SK-N-SH (cell line): ENCODE measurements at regions not wholly inside any gene's neighbourhood (a gene's known extent, or its start where the extent isn't known, plus 50 kb on each side); places are given as distances from the start of the nearest gene placed in this dataset.

Experiments used
- CTCF ChIA-PET: fragments of 300-600, 350-600 bp; formaldehyde crosslinking; extraction: SDS; loops from one replicate; lab custom pipeline; 2021; lab: Yijun Ruan, JAX
- POLR2A ChIA-PET: fragments of 350-600 bp; sonication (Branson Sonifier 250); formaldehyde crosslinking; extraction: SDS; loops from one replicate; lab custom pipeline; 2020; ENCODE audit warnings: antibody characterized with exemption, inconsistent platforms; lab: Yijun Ruan, JAX
- DNase-seq: peaks from one replicate; pipeline ENCODE4 v3.0.0; 2012
- H2AFZ ChIP-seq: fragments of 200-600 bp; sonication (generic); 2 replicates; pipeline ENCODE4 v1.8.1; 2016; ENCODE audit warnings: antibody characterized with exemption, mild to moderate bottlenecking, low read depth
- H3F3A ChIP-seq: fragments of 200-600 bp; sonication (generic); replicated peaks from 2 replicates; pipeline ENCODE3; 2016; ENCODE audit warnings: antibody characterized with exemption, mild to moderate bottlenecking; ENCODE audit not compliant: insufficient read depth
- H3K27ac ChIP-seq, 2 experiments: fragments of 200-500 bp in 1 of 2; fragments of 200-600 bp in 1 of 2; sonication (Bioruptor generic) in 1 of 2; sonication (generic), shearing (Covaris generic) in 1 of 2; 2 replicates each; pipeline versions ENCODE4 v1.5.1 to v1.6.1; 2014 to 2016; ENCODE audit warnings: low read depth in 2 of 2, inconsistent platforms in 1 of 2, low read length in 1 of 2, mild to moderate bottlenecking in 1 of 2, mixed read lengths in 1 of 2
- H3K27me3 ChIP-seq: fragments of 200-600 bp; sonication (generic), shearing (Covaris generic); 2 replicates; pipeline ENCODE4 v1.6.1; 2016; ENCODE audit warnings: mixed run types; ENCODE audit not compliant: insufficient read depth
- H3K36me3 ChIP-seq, 2 experiments: fragments of 200-500 bp in 1 of 2; fragments of 200-600 bp in 1 of 2; sonication (Bioruptor generic) in 1 of 2; sonication (generic) in 1 of 2; replicated peaks in 1 of 2; 2 replicates each; pipeline versions ENCODE3 to v1.5.1; 2014 to 2016; ENCODE audit warnings: low read length in 1 of 2, mild to moderate bottlenecking in 1 of 2; ENCODE audit not compliant: insufficient read depth in 2 of 2, control insufficient read depth in 1 of 2
- H3K4me1 ChIP-seq, 2 experiments: fragments of 200-500 bp in 1 of 2; fragments of 200-600 bp in 1 of 2; sonication (Bioruptor generic) in 1 of 2; sonication (generic), shearing (Covaris generic) in 1 of 2; 2 replicates each; pipeline versions ENCODE4 v1.5.1 to v1.6.1; 2014 to 2016; ENCODE audit warnings: low read depth in 1 of 2, low read length in 1 of 2, mixed run types in 1 of 2; ENCODE audit not compliant: insufficient read depth in 2 of 2, control insufficient read depth in 1 of 2
- H3K4me2 ChIP-seq: fragments of 200-600 bp; sonication (generic), shearing (Covaris generic); 2 replicates; pipeline ENCODE4 v1.6.1; 2017; ENCODE audit warnings: mixed run types
- H3K4me3 ChIP-seq, 2 experiments: fragments of 200-500 bp in 1 of 2; fragments of 200-600 bp in 1 of 2; sonication (Bioruptor generic) in 1 of 2; sonication (generic), shearing (Covaris generic) in 1 of 2; 2 replicates each; pipeline versions ENCODE4 v1.5.1 to v1.8.1; 2014 to 2016; ENCODE audit warnings: low read depth in 2 of 2, inconsistent platforms in 1 of 2, low read length in 1 of 2, mild to moderate bottlenecking in 1 of 2, mixed read lengths in 1 of 2, moderate library complexity in 1 of 2
- H3K79me2 ChIP-seq: fragments of 200-600 bp; sonication (generic); 2 replicates; pipeline ENCODE4 v1.8.1; 2017; ENCODE audit warnings: mild to moderate bottlenecking; ENCODE audit not compliant: insufficient read depth
- H3K9ac ChIP-seq: fragments of 200-600 bp; sonication (generic); 2 replicates; pipeline ENCODE4 v1.6.1; 2017; ENCODE audit warnings: mixed run types
- H3K9me2 ChIP-seq: fragments of 200-600 bp; sonication (generic); 2 replicates; pipeline ENCODE4 v1.6.1; 2017; ENCODE audit warnings: mixed run types
- H3K9me3 ChIP-seq: fragments of 200-600 bp; sonication (generic); 2 replicates; pipeline ENCODE4 v1.6.1; 2017; ENCODE audit warnings: mixed run types, mild to moderate bottlenecking, moderate library complexity
- H4K20me1 ChIP-seq: fragments of 200-600 bp; sonication (generic); 2 replicates; pipeline ENCODE4 v1.6.1; 2017; ENCODE audit warnings: mild to moderate bottlenecking, mixed run types; ENCODE audit not compliant: insufficient read depth
- ELF1 ChIP-seq: IDR thresholded peaks from 2 replicates; pipeline ENCODE4 v1.4.0; 2012
- EP300 ChIP-seq, 2 experiments: IDR thresholded peaks; 2 replicates each; pipeline versions ENCODE4 v1.4.0 to v1.6.1; 2012; ENCODE audit warnings: borderline replicate concordance in 1 of 2, low read depth in 1 of 2, low read length in 1 of 2
- EZH2phosphoT487 ChIP-seq: fragments of 200-600 bp; sonication (generic); IDR thresholded peaks from 2 replicates; pipeline ENCODE4 v1.6.1; 2017; ENCODE audit warnings: low read depth, mixed run types, mild to moderate bottlenecking, antibody characterized with exemption, moderate library complexity, borderline replicate concordance
- FOXJ3 ChIP-seq: sonication (generic); formaldehyde crosslinking; IDR thresholded peaks from 2 replicates; pipeline ENCODE4 v1.5.1; 2020; ENCODE audit warnings: mild to moderate bottlenecking, missing genetic modification reagents
- GABPA ChIP-seq: IDR thresholded peaks from 2 replicates; pipeline ENCODE4 v1.4.0; 2012; ENCODE audit warnings: low read depth, mild to moderate bottlenecking
- GATA2 ChIP-seq: sonication (generic); formaldehyde crosslinking; IDR thresholded peaks from 2 replicates; pipeline ENCODE4 v1.5.0; 2020; ENCODE audit warnings: mild to moderate bottlenecking, missing genetic modification reagents
- IRF3 ChIP-seq: fragments of 150-350 bp; IDR thresholded peaks from 2 replicates; pipeline ENCODE4 v1.6.1; 2016; ENCODE audit warnings: mild to moderate bottlenecking, low read depth, low read length
- JUND ChIP-seq: IDR thresholded peaks from 2 replicates; pipeline ENCODE4 v1.4.0; 2012
- MEF2A ChIP-seq: IDR thresholded peaks from 2 replicates; pipeline ENCODE4 v1.4.0; 2012; ENCODE audit warnings: low read depth, borderline replicate concordance
- MXI1 ChIP-seq: IDR thresholded peaks from 2 replicates; pipeline ENCODE4 v1.6.1; 2012; ENCODE audit warnings: mild to moderate bottlenecking, low read depth, low read length, improper control_type of control experiment
- NRF1 ChIP-seq: IDR thresholded peaks from 2 replicates; pipeline ENCODE4 v1.6.1; 2012; ENCODE audit warnings: low read depth, mild to moderate bottlenecking, low read length
- POLR2AphosphoS5 ChIP-seq: IDR thresholded peaks from 2 replicates; pipeline ENCODE4 v1.6.1; 2012; ENCODE audit warnings: low read depth, low read length
- RCOR1 ChIP-seq: fragments of 150-350 bp; IDR thresholded peaks from 2 replicates; pipeline ENCODE4 v1.6.1; 2017; ENCODE audit warnings: antibody characterized with exemption, low read length
- RXRA ChIP-seq: IDR thresholded peaks from 2 replicates; pipeline ENCODE4 v1.4.0; 2012; ENCODE audit warnings: low read depth, mild to moderate bottlenecking, borderline replicate concordance
- SMC3 ChIP-seq: IDR thresholded peaks from 2 replicates; pipeline ENCODE4 v1.6.1; 2012; ENCODE audit warnings: low read depth, low read length, improper control_type of control experiment
- TCF12 ChIP-seq: IDR thresholded peaks from 2 replicates; pipeline ENCODE4 v1.4.0; 2012
- TEAD4 ChIP-seq: IDR thresholded peaks from 2 replicates; pipeline ENCODE4 v1.4.0; 2012; ENCODE audit warnings: mild to moderate bottlenecking, borderline replicate concordance; ENCODE audit not compliant: insufficient read depth
- YY1 ChIP-seq: IDR thresholded peaks from 2 replicates; pipeline ENCODE4 v1.4.0; 2012; ENCODE audit warnings: low read depth, mild to moderate bottlenecking
- WGBS: methylation state at CpG from one replicate; pipeline ENCODE4 v1.1.6; 2017; ENCODE audit warnings: low lambda C conversion rate; 5-methylcytosine and 5-hydroxymethylcytosine counted together
- TF ChIP-seq, protein P1 (sequence below): IDR thresholded peaks from 2 replicates; pipeline ENCODE4; 2012
- TF ChIP-seq, protein P2 (sequence below): fragments of 200-600 bp; sonication (generic); IDR thresholded peaks from 2 replicates; pipeline ENCODE4 v1.6.1; 2017; ENCODE audit warnings: antibody characterized with exemption, mild to moderate bottlenecking, moderate library complexity

DNA sequence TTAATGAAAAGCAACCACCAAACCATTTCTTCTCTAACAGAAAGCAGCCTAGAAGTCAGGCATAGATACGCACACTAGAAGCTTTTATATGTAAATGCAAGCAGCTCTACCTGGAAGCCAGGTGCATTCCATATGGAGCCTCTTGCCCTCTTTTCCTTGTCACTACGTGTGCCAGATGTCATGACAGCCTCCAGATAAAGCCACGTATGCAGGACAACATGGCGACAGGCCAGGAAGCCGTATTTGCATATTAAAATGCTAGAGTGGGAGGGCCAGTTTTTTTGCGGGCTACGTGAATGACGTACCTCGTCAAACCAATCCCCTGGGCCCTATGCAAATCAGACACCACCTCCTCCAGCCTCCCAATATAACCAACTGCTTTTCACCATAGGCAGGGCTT is 308.1 kb upstream of the SPTLC3 start:
- Histone ChIP-seq H3F3A (no peaks in the 10 kb centered on the region), H3K4me2 (no peak overlapping the region), H4K20me1 (no peaks in the 10 kb centered on the region), H3K9ac (no peak overlapping the region), H3K79me2 (no peaks in the 10 kb centered on the region), H2AFZ (no peak overlapping the region), H3K9me3 (no peaks in the 10 kb centered on the region), H3K27me3 (no peaks in the 10 kb centered on the region), H3K36me3 (no peaks in the 10 kb centered on the region), H3K27ac (no peak overlapping the region), H3K9me2 (no peaks in the 10 kb centered on the region), H3K4me3 (no peak overlapping the region), H3K4me1 (no peaks in the 10 kb centered on the region; a peak in 2 of 4 replicates)
- no peak for TF ChIP-seq YY1
- TF ChIP-seq RCOR1: no peak
- no peak for TF ChIP-seq POLR2AphosphoS5
- TF ChIP-seq MXI1: no peak
- TF ChIP-seq TCF12: no peak
- TF ChIP-seq JUND: no peak
- TF ChIP-seq, protein P1, sequence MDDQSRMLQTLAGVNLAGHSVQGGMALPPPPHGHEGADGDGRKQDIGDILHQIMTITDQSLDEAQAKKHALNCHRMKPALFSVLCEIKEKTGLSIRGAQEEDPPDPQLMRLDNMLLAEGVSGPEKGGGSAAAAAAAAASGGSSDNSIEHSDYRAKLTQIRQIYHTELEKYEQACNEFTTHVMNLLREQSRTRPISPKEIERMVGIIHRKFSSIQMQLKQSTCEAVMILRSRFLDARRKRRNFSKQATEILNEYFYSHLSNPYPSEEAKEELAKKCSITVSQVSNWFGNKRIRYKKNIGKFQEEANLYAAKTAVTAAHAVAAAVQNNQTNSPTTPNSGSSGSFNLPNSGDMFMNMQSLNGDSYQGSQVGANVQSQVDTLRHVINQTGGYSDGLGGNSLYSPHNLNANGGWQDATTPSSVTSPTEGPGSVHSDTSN: no peak
- no peak for TF ChIP-seq FOXJ3 (CRISPR knock-in tag)
- no peak for TF ChIP-seq TEAD4
- no peak for TF ChIP-seq RXRA
- TF ChIP-seq GATA2 (CRISPR knock-in tag): no peak
- TF ChIP-seq SMC3: no peak
- no peak for TF ChIP-seq ELF1
- TF ChIP-seq NRF1: no peak
- TF ChIP-seq, protein P2, sequence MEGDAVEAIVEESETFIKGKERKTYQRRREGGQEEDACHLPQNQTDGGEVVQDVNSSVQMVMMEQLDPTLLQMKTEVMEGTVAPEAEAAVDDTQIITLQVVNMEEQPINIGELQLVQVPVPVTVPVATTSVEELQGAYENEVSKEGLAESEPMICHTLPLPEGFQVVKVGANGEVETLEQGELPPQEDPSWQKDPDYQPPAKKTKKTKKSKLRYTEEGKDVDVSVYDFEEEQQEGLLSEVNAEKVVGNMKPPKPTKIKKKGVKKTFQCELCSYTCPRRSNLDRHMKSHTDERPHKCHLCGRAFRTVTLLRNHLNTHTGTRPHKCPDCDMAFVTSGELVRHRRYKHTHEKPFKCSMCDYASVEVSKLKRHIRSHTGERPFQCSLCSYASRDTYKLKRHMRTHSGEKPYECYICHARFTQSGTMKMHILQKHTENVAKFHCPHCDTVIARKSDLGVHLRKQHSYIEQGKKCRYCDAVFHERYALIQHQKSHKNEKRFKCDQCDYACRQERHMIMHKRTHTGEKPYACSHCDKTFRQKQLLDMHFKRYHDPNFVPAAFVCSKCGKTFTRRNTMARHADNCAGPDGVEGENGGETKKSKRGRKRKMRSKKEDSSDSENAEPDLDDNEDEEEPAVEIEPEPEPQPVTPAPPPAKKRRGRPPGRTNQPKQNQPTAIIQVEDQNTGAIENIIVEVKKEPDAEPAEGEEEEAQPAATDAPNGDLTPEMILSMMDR: no peak
- TF ChIP-seq EZH2phosphoT487: no peak
- TF ChIP-seq GABPA: no peak
- TF ChIP-seq EP300 (IDR thresholded peaks at IDR 0.05; ENCODE audit: borderline replicate concordance in 1 of 2, low read depth in 1 of 2, low read length in 1 of 2): no peak
- no peak for TF ChIP-seq IRF3
- no peak for TF ChIP-seq MEF2A
- no peak for DNase-seq
- 39% methylated on average over 9 of the region's 9 CpGs for WGBS
- CTCF ChIA-PET: no interaction called here
- POLR2A ChIA-PET: no interaction called here
